K562 (cell line): ENCODE measurements at regions not wholly inside any gene's neighbourhood (a gene's known extent, or its start where the extent isn't known, plus 50 kb on each side); places are given as distances from the start of the nearest gene placed in this dataset.

ENCODE experiments used
- ATAC-seq: fragments of 200-7000 bp; cut with Tn5 transposase; 3 replicates; pipeline ENCODE4 v1.9.1; 2020; ENCODE audit warnings: moderate library complexity
- BruUV-seq: library from RNA; stranded (reverse); fragments of 400-500 nt; replicated peaks from 2 replicates; lab custom pipeline; 2021; lab: Mats Ljungman, UMichigan
- CTCF ChIA-PET: fragments of 300-600 bp; formaldehyde crosslinking; extraction: SDS; loops from one replicate; lab custom pipeline; 2021; ENCODE audit warnings: low intra/inter-chr PET ratio; lab: Yijun Ruan, JAX
- POLR2A ChIA-PET: fragments of 300-600, 350-650 bp; sonication (Branson Sonifier 250); formaldehyde crosslinking; extraction: SDS; loops from one replicate; lab custom pipeline; 2021; ENCODE audit warnings: antibody characterized with exemption, inconsistent platforms; lab: Yijun Ruan, JAX
- DNase-seq, 4 experiments: peaks; one replicate each; pipeline versions ENCODE4 v3.0.0 to v3.0.0-alpha.2; 2011 to 2018; ENCODE audit warnings: low spot score in 3 of 4, mixed read lengths in 3 of 4; ENCODE audit errors: extremely low read depth in 1 of 4
- FAIRE-seq: peaks from 2 replicates; lab custom pipeline; 2011; peaks lifted over from hg19 to GRCh38; lab: Jason Lieb, UNC
- H2AFZ ChIP-seq: 2 replicates; pipeline ENCODE4 v1.6.0; 2011; ENCODE audit warnings: low read depth, low read length, control low read depth, inconsistent platforms
- H3K27ac ChIP-seq: fragments of 200-600 bp; 3 replicates; pipeline ENCODE4 v1.8.0; 2011; ENCODE audit warnings: low read depth, mild to moderate bottlenecking, control low read depth, inconsistent platforms, low read length, moderate library complexity, mixed read lengths; ENCODE audit errors: extremely low read depth
- H3K27me3 ChIP-seq, 2 experiments: fragments of 300-600 bp in 1 of 2; 2 replicates in 1 of 2; 3 replicates in 1 of 2; pipeline versions ENCODE4 v1.6.0 to v1.8.0; 2011; ENCODE audit warnings: inconsistent platforms in 2 of 2, low read length in 2 of 2, mild to moderate bottlenecking in 1 of 2, mixed read lengths in 1 of 2, moderate library complexity in 1 of 2; ENCODE audit not compliant: control insufficient read depth in 2 of 2, insufficient read depth in 2 of 2
- H3K36me3 ChIP-seq: fragments of 300-600 bp; 3 replicates; pipeline ENCODE4 v1.8.0; 2011; ENCODE audit warnings: mild to moderate bottlenecking, low read length, inconsistent platforms; ENCODE audit not compliant: control insufficient read depth, insufficient read depth
- H3K4me1 ChIP-seq, 2 experiments: fragments of 200-600 bp in 1 of 2; replicated peaks in 1 of 2; 2 replicates in 1 of 2; 3 replicates in 1 of 2; pipeline versions ENCODE4 v1.5.1 to v1.8.0; 2011; ENCODE audit warnings: inconsistent platforms in 2 of 2, low read length in 2 of 2, mild to moderate bottlenecking in 1 of 2, mixed read lengths in 1 of 2, moderate library complexity in 1 of 2; ENCODE audit not compliant: control insufficient read depth in 2 of 2, insufficient read depth in 2 of 2
- H3K4me2 ChIP-seq: 2 replicates; pipeline ENCODE4 v1.6.1; 2011; ENCODE audit warnings: low read length, control low read depth, inconsistent platforms, mixed read lengths; ENCODE audit not compliant: insufficient read depth
- H3K4me3 ChIP-seq: fragments of 200-600 bp; sonication (generic), shearing (Covaris generic); 2 replicates; pipeline ENCODE4 v1.5.1; 2016; ENCODE audit warnings: control low read depth, inconsistent platforms
- H3K79me2 ChIP-seq: fragments of 200-600 bp; 3 replicates; pipeline ENCODE4 v1.8.0; 2011; ENCODE audit warnings: low read length, inconsistent platforms; ENCODE audit not compliant: control insufficient read depth, insufficient read depth
- H3K9ac ChIP-seq, 2 experiments: 2 replicates each; pipeline versions ENCODE4 v1.6.0 to v1.6.1; 2011; ENCODE audit warnings: low read depth in 2 of 2, low read length in 2 of 2, control low read depth in 1 of 2, inconsistent platforms in 1 of 2, mild to moderate bottlenecking in 1 of 2, mixed read lengths in 1 of 2; ENCODE audit not compliant: insufficient read depth in 1 of 2
- H3K9me1 ChIP-seq: one replicate; pipeline ENCODE4 v1.6.0; 2011; ENCODE audit warnings: inconsistent platforms, mild to moderate bottlenecking, low read length, moderate library complexity; ENCODE audit not compliant: control insufficient read depth, insufficient read depth
- H3K9me3 ChIP-seq: replicated peaks from 2 replicates; pipeline ENCODE4 v1.5.1; 2011; ENCODE audit warnings: low read depth, low read length, inconsistent platforms; ENCODE audit not compliant: control insufficient read depth, insufficient read depth
- H4K20me1 ChIP-seq: replicated peaks from 2 replicates; pipeline ENCODE4 v1.6.1; 2011; ENCODE audit warnings: low read length, inconsistent platforms, mixed read lengths; ENCODE audit not compliant: control insufficient read depth, insufficient read depth
- FOXJ2 ChIP-seq: fragments of 200-800 bp; sonication (Bioruptor generic); IDR thresholded peaks from 2 replicates; pipeline ENCODE4 v1.6.1; 2016; ENCODE audit warnings: missing genetic modification characterization, missing compliant biosample characterization
- MCM3 ChIP-seq: fragments of 450-650 bp; IDR thresholded peaks from 2 replicates; pipeline ENCODE4 v1.6.1; 2016
- MEIS2 ChIP-seq: fragments of 450-650 bp; IDR thresholded peaks from 2 replicates; pipeline ENCODE4 v1.6.1; 2014; ENCODE audit warnings: mild to moderate bottlenecking; ENCODE audit not compliant: partially characterized antibody
- NFE2L1 ChIP-seq: fragments of 450-650 bp; IDR thresholded peaks from 2 replicates; pipeline ENCODE4 v1.6.1; 2016; ENCODE audit warnings: missing genetic modification characterization, low read depth, mild to moderate bottlenecking, missing compliant biosample characterization, moderate library complexity, borderline replicate concordance
- STAT5B ChIP-seq: fragments of 250-450 bp; sonication (Bioruptor Pico); IDR thresholded peaks from 2 replicates; pipeline ENCODE4 v1.8.0; 2021; ENCODE audit warnings: mild to moderate bottlenecking, inconsistent platforms
- ZBTB12 ChIP-seq: fragments of 250-450 bp; sonication (Bioruptor Pico); IDR thresholded peaks from 2 replicates; pipeline ENCODE4 v1.4.0; 2020
- WGBS: fragments of 100-300 bp; shearing (Covaris generic); methylation state at CpG from one replicate; pipeline ENCODE4 v1.1.6; 2016; ENCODE audit warnings: low coverage, mixed read lengths; ENCODE audit not compliant: insufficient coverage; ENCODE audit errors: missing lambda C conversion rate; 5-methylcytosine and 5-hydroxymethylcytosine counted together
- in situ Hi-C: fragments of 300-500 bp; cut with MboI; formaldehyde crosslinking; loops from 4 replicates; pipeline ENCODE4 v1.15.0; 2018; ENCODE audit warnings: inconsistent platforms, mixed read lengths
- intact Hi-C: fragments of 100-400 bp; cut with micrococcal nuclease; formaldehyde crosslinking; loops from 2 replicates; pipeline ENCODE4 v1.14.2; 2022

DNA sequence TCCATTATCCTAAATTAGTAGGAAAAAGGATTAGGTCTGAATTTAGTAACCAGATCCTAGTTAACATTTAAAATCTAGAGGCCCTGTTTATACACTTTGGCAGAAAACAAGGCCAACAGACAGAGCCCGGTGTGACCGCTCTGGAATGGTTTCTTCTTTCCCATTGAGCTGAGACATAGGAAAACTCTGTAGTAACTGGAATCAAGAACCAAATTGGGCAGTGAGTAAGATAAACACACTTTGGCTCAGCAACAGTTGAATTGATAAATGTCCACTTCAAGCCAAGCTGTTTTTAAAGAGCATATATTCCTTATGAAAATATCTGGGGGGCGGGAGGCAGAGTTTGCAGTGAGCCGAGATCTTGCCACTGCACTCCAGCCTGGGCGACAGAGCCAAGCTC lies 343.7 kb upstream of the SEMA3A start (continued):
- TF ChIP-seq ZBTB12 (no peak), STAT5B (CRISPR knock-in tag) (no peak), MEIS2 (no peak), MCM3 (no peak)

DNA sequence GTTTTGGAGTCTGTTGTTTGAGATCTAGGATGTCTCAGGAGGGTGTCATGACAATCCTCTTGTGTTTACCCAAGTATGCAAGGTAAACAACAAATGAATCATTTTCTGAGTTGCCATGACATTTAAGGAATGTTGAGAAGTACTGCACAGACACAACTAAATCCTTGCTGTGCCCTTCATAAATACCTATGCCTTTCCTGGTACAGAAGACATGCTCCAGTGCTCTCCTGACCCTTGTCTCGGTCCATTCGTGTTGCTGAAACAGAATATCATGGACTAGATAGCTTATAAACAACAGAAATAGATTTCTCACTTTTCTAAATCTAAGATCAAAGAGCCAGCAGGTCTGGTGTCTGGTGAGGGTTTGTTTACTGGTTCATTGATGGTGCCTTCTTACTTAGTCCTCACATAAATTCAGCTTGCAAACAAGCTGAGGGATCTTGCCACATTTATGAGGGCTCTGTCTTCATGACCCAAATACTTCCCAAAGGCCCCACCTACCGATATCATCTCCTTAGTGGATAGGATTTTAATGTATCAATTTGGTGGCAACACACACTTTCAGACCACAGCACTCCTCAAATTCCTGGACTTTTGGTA lies 341.8 kb upstream of the SEMA3A start:
- no peak for FAIRE-seq
- H3K4me2 ChIP-seq: no peak overlapping the region
- in situ Hi-C loops: no loop called here

More for the DNA sequence above, 341.8 kb upstream of the SEMA3A start:
- no peak overlapping the region for H3K4me3 ChIP-seq
- no peaks in the 10 kb centered on the region for H3K27me3 ChIP-seq
- WGBS: 0% methylated on average over 3 of the region's 3 CpGs
- POLR2A ChIA-PET: no interaction called here
- no peaks in the 10 kb centered on the region for H4K20me1 ChIP-seq
- DNase-seq (no peak), ATAC-seq (no peak)
- H3K27ac ChIP-seq: no peak overlapping the region
- H3K36me3 ChIP-seq: no peaks in the 10 kb centered on the region
- intact Hi-C loops: no loop called here
- TF ChIP-seq FOXJ2 (0 out of 2 replicates have a peak, but pooled peaks have one; percentile 35), NFE2L1 (tag) (no peak)
- TF ChIP-seq, all 486 proteins: peak for 1
- Histone ChIP-seq H3K9ac (no peak overlapping the region), H3K9me1 (no peaks in the 10 kb centered on the region), H3K79me2 (no peaks in the 10 kb centered on the region), H2AFZ (no peak overlapping the region), H3K9me3 (no peaks in the 10 kb centered on the region), H3K4me1 (no peaks in the 10 kb centered on the region)
- BruUV-seq: no TSS peak
- CTCF ChIA-PET: no interaction called here
